GM12878 (cell line): ENCODE measurements at regions not wholly inside any gene's neighbourhood (a gene's known extent, or its start where the extent isn't known, plus 50 kb on each side); places are given as distances from the start of the nearest gene placed in this dataset.

Experiments used
- ATAC-seq: fragments of 200-7000 bp; cut with Tn5 transposase; 3 replicates; pipeline ENCODE4 v1.9.1; 2020; ENCODE audit warnings: mild to moderate bottlenecking, moderate library complexity
- BruUV-seq: library from RNA; stranded (reverse); fragments of 400-500 nt; replicated peaks from 2 replicates; lab custom pipeline; 2021; lab: Mats Ljungman, UMichigan
- CTCF ChIA-PET: fragments of 300-600 bp; sonication (Branson Sonifier 250); formaldehyde crosslinking; extraction: SDS; loops from one replicate; lab custom pipeline; 2021; ENCODE audit warnings: inconsistent platforms; lab: Yijun Ruan, JAX
- POLR2A ChIA-PET: fragments of 350-600 bp; formaldehyde crosslinking; extraction: SDS; loops from one replicate; lab custom pipeline; 2021; ENCODE audit warnings: inconsistent platforms; lab: Charles Lee
- RAD21 ChIA-PET: fragments of 300-600 bp; sonication (Branson Sonifier 250); formaldehyde crosslinking; loops from one replicate; lab custom pipeline; 2023; ENCODE audit warnings: antibody characterized with exemption; ENCODE audit not compliant: unreplicated experiment; lab: Charles Lee
- SMC1A ChIA-PET: fragments of 300-600 bp; sonication (Branson Sonifier 250); formaldehyde crosslinking; loops from one replicate; lab custom pipeline; 2023; ENCODE audit not compliant: unreplicated experiment, uncharacterized antibody; lab: Charles Lee
- DNase-seq: peaks from one replicate; pipeline ENCODE4 v3.0.0-alpha.2; 2011; ENCODE audit warnings: low read depth, low spot score
- FAIRE-seq: peaks from 3 replicates; lab custom pipeline; 2011; peaks lifted over from hg19 to GRCh38; lab: Jason Lieb, UNC
- H2AFZ ChIP-seq: 2 replicates; pipeline ENCODE4 v1.6.0; 2011; ENCODE audit warnings: low read depth, low read length, control low read depth; ENCODE audit not compliant: control insufficient read depth
- H3K27ac ChIP-seq: 2 replicates; pipeline ENCODE4 v1.5.1; 2011; ENCODE audit warnings: control low read depth; ENCODE audit not compliant: control insufficient read depth, insufficient read depth
- H3K27me3 ChIP-seq, 2 experiments: replicated peaks in 1 of 2; 2 replicates each; pipeline versions ENCODE4 v1.6.0 to v1.6.1; 2011; ENCODE audit warnings: low read length in 1 of 2; ENCODE audit not compliant: control insufficient read depth in 2 of 2, insufficient read depth in 2 of 2
- H3K36me3 ChIP-seq, 2 experiments: 2 replicates each; pipeline ENCODE4 v1.5.1; 2011; ENCODE audit warnings: low read length in 1 of 2; ENCODE audit not compliant: control insufficient read depth in 2 of 2, insufficient read depth in 2 of 2
- H3K4me1 ChIP-seq: 2 replicates; pipeline ENCODE4 v1.6.1; 2011; ENCODE audit warnings: mild to moderate bottlenecking, low read length, moderate library complexity, mixed read lengths; ENCODE audit not compliant: control insufficient read depth, insufficient read depth
- H3K4me2 ChIP-seq: 2 replicates; pipeline ENCODE4 v1.6.0; 2011; ENCODE audit warnings: control low read depth; ENCODE audit not compliant: control insufficient read depth, insufficient read depth
- H3K4me3 ChIP-seq: fragments of 200-600 bp; sonication (generic); 2 replicates; pipeline ENCODE4 v1.5.1; 2016
- H3K79me2 ChIP-seq: 2 replicates; pipeline ENCODE4 v1.6.0; 2011; ENCODE audit warnings: low read length; ENCODE audit not compliant: control insufficient read depth, insufficient read depth
- H3K9ac ChIP-seq: 2 replicates; pipeline ENCODE4 v1.8.0; 2011; ENCODE audit warnings: low read length, control low read depth, mixed read lengths; ENCODE audit not compliant: control insufficient read depth, insufficient read depth
- H3K9me3 ChIP-seq: replicated peaks from 3 replicates; pipeline ENCODE4 v1.5.1; 2011; ENCODE audit warnings: mild to moderate bottlenecking, low read length; ENCODE audit not compliant: control insufficient read depth, insufficient read depth
- H4K20me1 ChIP-seq: 2 replicates; pipeline ENCODE4 v1.6.0; 2011; ENCODE audit not compliant: control insufficient read depth, insufficient read depth
- EED ChIP-seq: sonication (generic); IDR thresholded peaks from 2 replicates; pipeline ENCODE4 v1.6.1; 2016; ENCODE audit warnings: antibody characterized with exemption, low read depth
- HDGF ChIP-seq: fragments of 450-650 bp; IDR thresholded peaks from 2 replicates; pipeline ENCODE4 v1.6.1; 2016; ENCODE audit warnings: antibody characterized with exemption
- NFIC ChIP-seq: IDR thresholded peaks from 2 replicates; pipeline ENCODE4 v1.6.1; 2012; ENCODE audit warnings: low read depth, mild to moderate bottlenecking, inconsistent platforms, low read length, moderate library complexity
- RUNX3 ChIP-seq: IDR thresholded peaks from 2 replicates; pipeline ENCODE4 v1.6.1; 2012; ENCODE audit warnings: low read length, inconsistent platforms
- SIN3A ChIP-seq: IDR thresholded peaks from 2 replicates; pipeline ENCODE4 v1.6.1; 2012; ENCODE audit warnings: low read depth, low read length, improper control_type of control experiment
- SIX5 ChIP-seq: IDR thresholded peaks from 2 replicates; pipeline ENCODE4 v1.6.1; 2011; ENCODE audit warnings: mild to moderate bottlenecking, low read depth, low read length, moderate library complexity; ENCODE audit not compliant: severe bottlenecking
- STAT3 ChIP-seq: IDR thresholded peaks from 2 replicates; pipeline ENCODE4 v1.6.1; 2011; ENCODE audit warnings: low read depth, low read length, improper control_type of control experiment
- TARDBP ChIP-seq: IDR thresholded peaks from 2 replicates; pipeline ENCODE4 v1.6.1; 2016; ENCODE audit warnings: borderline replicate concordance
- WGBS: methylation state at CpG from one replicate; pipeline ENCODE4 v1.1.6; 2016; ENCODE audit warnings: low lambda C conversion rate; ENCODE audit not compliant: insufficient replicate concordance, insufficient coverage; ENCODE audit errors: missing lambda C conversion rate; 5-methylcytosine and 5-hydroxymethylcytosine counted together
- in situ Hi-C: fragments of 300-500 bp; cut with MboI; formaldehyde crosslinking; loops from 9 replicates; pipeline ENCODE4 v1.14.3; 2018; ENCODE audit warnings: mixed read lengths
- intact Hi-C: fragments of 100-400 bp; cut with micrococcal nuclease; formaldehyde crosslinking; loops from one replicate; pipeline ENCODE4 v1.14.2; 2022; ENCODE audit not compliant: unreplicated experiment
- TF ChIP-seq, protein P1 (sequence below): IDR thresholded peaks from 2 replicates; pipeline ENCODE4 v1.6.1; 2012; ENCODE audit warnings: mild to moderate bottlenecking, low read depth, low read length
- TF ChIP-seq, protein P2 (sequence below): fragments of 450-650 bp; formaldehyde crosslinking; IDR thresholded peaks from 2 replicates; pipeline ENCODE4 v1.4.0; 2022; ENCODE audit warnings: mild to moderate bottlenecking, moderate library complexity
- TF ChIP-seq, protein P3 (sequence below): IDR thresholded peaks from 2 replicates; pipeline ENCODE4 v1.6.1; 2012; ENCODE audit warnings: low read length, inconsistent platforms

GRCh38 chr16:6558661-6559060, 774.0 kb upstream of the RBFOX1 start (continued):
- TF ChIP-seq, protein P1, sequence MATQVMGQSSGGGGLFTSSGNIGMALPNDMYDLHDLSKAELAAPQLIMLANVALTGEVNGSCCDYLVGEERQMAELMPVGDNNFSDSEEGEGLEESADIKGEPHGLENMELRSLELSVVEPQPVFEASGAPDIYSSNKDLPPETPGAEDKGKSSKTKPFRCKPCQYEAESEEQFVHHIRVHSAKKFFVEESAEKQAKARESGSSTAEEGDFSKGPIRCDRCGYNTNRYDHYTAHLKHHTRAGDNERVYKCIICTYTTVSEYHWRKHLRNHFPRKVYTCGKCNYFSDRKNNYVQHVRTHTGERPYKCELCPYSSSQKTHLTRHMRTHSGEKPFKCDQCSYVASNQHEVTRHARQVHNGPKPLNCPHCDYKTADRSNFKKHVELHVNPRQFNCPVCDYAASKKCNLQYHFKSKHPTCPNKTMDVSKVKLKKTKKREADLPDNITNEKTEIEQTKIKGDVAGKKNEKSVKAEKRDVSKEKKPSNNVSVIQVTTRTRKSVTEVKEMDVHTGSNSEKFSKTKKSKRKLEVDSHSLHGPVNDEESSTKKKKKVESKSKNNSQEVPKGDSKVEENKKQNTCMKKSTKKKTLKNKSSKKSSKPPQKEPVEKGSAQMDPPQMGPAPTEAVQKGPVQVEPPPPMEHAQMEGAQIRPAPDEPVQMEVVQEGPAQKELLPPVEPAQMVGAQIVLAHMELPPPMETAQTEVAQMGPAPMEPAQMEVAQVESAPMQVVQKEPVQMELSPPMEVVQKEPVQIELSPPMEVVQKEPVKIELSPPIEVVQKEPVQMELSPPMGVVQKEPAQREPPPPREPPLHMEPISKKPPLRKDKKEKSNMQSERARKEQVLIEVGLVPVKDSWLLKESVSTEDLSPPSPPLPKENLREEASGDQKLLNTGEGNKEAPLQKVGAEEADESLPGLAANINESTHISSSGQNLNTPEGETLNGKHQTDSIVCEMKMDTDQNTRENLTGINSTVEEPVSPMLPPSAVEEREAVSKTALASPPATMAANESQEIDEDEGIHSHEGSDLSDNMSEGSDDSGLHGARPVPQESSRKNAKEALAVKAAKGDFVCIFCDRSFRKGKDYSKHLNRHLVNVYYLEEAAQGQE: no peak
- TF ChIP-seq HDGF (no peak), STAT3 (no peak), SIX5 (no peak)

DNA sequence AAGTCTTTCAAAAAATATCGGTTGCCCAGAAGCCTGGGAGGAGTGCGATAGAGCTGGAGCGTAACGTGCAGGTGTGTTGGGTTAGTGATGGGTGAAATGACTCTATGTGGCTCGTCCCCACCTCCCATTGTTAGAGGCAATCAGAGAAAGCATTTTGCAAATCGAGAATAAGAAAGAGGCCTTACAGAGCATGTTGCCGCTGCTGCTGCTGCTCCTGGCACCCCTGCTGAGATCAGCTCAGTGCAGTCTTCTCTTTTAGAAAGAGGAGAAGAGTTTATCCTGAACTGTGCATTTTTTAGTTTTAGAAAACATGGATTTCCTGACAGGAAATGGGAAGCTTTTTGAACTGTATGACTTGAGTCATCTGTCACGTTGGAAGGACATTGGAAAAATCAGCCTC, 774.5 kb upstream of the RBFOX1 start:
- ChIA-PET SMC1A (no interaction called here), POLR2A (no interaction called here), RAD21 (no interaction called here), CTCF (no interaction called here)
- DNase-seq (no peak), ATAC-seq (no peak), FAIRE-seq (no peak)
- H3K9me3 ChIP-seq: no peaks in the 10 kb centered on the region
- no peak overlapping the region for H3K27ac ChIP-seq
- in situ Hi-C loops: no loop called here
- no peaks in the 10 kb centered on the region for H4K20me1 ChIP-seq
- no TSS peak for BruUV-seq
- H3K4me1 ChIP-seq: no peaks in the 10 kb centered on the region
- TF ChIP-seq EED: no peak
- TF ChIP-seq, protein P2, sequence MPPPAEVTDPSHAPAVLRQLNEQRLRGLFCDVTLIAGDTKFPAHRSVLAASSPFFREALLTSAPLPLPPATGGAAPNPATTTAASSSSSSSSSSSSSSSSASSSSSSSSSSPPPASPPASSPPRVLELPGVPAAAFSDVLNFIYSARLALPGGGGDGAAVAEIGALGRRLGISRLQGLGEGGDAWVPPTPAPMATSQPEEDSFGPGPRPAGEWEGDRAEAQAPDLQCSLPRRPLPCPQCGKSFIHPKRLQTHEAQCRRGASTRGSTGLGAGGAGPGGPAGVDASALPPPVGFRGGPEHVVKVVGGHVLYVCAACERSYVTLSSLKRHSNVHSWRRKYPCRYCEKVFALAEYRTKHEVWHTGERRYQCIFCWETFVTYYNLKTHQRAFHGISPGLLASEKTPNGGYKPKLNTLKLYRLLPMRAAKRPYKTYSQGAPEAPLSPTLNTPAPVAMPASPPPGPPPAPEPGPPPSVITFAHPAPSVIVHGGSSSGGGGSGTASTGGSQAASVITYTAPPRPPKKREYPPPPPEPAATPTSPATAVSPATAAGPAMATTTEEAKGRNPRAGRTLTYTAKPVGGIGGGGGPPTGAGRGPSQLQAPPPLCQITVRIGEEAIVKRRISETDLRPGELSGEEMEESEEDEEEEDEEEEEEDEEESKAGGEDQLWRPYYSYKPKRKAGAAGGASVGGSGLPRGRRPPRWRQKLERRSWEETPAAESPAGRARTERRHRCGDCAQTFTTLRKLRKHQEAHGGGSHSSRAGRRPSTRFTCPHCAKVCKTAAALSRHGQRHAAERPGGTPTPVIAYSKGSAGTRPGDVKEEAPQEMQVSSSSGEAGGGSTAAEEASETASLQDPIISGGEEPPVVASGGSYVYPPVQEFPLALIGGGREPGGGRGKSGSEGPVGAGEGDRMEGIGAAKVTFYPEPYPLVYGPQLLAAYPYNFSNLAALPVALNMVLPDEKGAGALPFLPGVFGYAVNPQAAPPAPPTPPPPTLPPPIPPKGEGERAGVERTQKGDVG (CRISPR knock-in tag): no peak
- TF ChIP-seq, protein P3, sequence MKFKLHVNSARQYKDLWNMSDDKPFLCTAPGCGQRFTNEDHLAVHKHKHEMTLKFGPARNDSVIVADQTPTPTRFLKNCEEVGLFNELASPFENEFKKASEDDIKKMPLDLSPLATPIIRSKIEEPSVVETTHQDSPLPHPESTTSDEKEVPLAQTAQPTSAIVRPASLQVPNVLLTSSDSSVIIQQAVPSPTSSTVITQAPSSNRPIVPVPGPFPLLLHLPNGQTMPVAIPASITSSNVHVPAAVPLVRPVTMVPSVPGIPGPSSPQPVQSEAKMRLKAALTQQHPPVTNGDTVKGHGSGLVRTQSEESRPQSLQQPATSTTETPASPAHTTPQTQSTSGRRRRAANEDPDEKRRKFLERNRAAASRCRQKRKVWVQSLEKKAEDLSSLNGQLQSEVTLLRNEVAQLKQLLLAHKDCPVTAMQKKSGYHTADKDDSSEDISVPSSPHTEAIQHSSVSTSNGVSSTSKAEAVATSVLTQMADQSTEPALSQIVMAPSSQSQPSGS: no peak
- TF ChIP-seq RUNX3: no peak
- TF ChIP-seq STAT3: no peak
- TF ChIP-seq TARDBP: no peak
- TF ChIP-seq NFIC: no peak
- no peak for TF ChIP-seq SIN3A
- H3K4me3 ChIP-seq: no peak overlapping the region
- H3K9ac ChIP-seq: no peak overlapping the region
- WGBS: 25% methylated on average over 8 of the region's 8 CpGs
- no peaks in the 10 kb centered on the region for H3K27me3 ChIP-seq
- H3K79me2 ChIP-seq: no peaks in the 10 kb centered on the region
- H2AFZ ChIP-seq: no peak overlapping the region
- no peak overlapping the region for H3K4me2 ChIP-seq
- intact Hi-C loops: no loop called here
- H3K36me3 ChIP-seq: no peaks in the 10 kb centered on the region
